ENCODE measurements at regions not wholly inside any gene's neighbourhood (a gene's known extent, or its start where the extent isn't known, plus 50 kb on each side); places are given as distances from the start of the nearest gene placed in this dataset.
A peak's percentile ranks its signal among the peaks of the same experiment; 100 is the strongest.

- DNase-seq, result peak; percentile 16
Observed at GRCh38 chr5:135246923-135247795, 151.9 kb downstream of the MACROH2A1 start.

DNA sequence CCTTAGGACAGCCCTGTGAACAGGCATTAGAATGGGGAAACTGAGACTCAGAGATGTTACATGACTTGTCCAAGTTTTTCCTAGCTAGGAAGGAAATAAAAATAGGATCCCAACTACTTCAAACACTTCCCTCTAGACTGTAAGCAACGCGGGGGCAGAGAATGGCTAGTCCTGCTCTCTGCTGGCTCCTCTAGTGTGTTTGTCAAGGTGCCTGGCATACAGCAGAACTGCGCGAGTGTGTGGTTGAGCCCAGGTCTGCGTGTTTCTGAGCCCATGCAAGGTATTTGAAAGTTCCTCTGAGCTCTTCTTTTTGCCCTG is 152.5 kb downstream of the MACROH2A1 start:
- DNase-seq, result no peak

GRCh38 chr5:135245521-135246499 is 153.2 kb downstream of the MACROH2A1 start:
- no peak for DNase-seq

- no peak for DNase-seq
Observed at GRCh38 chr5:135244620-135245021, 154.4 kb downstream of the MACROH2A1 start.

GRCh38 chr5:135243556-135244285 is 155.3 kb downstream of the MACROH2A1 start:
- no peak for DNase-seq

GRCh38 chr5:135242866-135243555 is 156.0 kb downstream of the MACROH2A1 start:
- DNase-seq, result no peak

DNA sequence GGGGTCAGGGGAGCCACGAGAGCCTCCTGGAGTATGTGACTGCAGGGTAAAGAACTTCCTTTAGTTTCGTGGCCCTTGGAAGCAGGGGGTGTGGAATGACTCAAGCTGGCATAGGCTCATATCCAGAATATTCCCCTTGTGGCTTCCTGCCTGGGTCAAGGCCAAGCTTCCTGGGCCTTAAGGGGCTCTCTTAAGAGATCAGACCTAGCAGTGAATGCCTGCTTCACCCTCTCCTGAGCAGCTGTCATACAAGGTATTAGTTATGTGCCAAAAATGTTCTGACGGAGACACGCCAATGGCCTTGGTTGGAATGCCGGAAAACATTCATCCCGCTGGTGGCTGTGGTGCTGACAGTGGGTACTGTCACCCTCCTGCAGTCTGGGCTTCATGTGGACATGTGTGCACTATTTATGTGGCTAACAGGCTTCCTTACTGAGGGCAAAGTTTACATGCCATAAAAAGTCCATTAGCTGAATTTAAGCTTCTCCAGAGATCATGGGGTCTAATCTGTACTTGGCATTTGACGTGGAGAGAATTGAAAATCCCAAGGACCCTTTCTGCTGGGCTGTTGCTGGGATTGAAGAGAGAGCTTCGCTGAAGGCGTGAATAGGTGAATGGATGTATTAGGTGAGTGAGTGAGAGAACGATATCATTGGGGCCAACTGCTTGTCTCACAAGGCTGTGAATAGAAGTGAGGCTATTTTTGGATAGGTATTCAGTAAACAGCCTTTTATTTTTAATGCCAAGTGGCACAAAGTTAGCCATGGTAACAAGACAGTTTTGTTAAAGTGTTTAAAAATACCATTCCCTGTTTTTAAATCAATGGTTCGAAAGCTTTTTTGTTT is 156.8 kb downstream of the MACROH2A1 start:
- no peak for DNase-seq

GRCh38 chr5:135241536-135241935 is 157.5 kb downstream of the MACROH2A1 start:
- DNase-seq, result no peak

DNA sequence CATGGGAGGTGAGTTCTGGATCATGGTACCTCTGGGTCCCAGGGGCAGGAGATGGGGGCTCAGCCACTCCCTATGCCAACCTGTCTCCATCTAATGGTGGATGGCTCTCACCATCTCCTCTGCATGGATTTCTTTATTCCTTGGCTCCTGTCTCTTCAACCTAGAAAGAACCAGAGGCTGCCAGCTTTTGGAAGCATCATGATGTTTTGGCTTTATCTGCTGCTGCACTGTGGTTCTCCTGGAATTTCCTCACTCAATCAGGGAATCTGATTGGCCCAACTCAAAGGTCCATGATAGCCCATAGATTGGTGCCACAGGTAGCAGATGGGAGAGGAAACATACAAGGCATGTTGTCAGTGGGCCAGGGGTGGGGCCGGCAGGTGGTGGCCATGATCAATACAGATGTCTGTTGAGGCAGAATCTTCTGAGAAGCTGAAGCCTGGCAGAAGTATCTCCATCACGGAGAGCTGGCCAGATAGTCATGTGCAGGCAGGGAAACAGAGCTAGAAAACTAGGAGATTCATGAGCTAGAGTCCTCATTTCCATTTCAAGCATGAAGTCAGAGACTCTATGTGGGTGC is 158.2 kb downstream of the MACROH2A1 start:
- DNase-seq, result no peak

- DNase-seq, result no peak
Observed at GRCh38 chr5:135240283-135240633, 158.8 kb downstream of the MACROH2A1 start.

DNA sequence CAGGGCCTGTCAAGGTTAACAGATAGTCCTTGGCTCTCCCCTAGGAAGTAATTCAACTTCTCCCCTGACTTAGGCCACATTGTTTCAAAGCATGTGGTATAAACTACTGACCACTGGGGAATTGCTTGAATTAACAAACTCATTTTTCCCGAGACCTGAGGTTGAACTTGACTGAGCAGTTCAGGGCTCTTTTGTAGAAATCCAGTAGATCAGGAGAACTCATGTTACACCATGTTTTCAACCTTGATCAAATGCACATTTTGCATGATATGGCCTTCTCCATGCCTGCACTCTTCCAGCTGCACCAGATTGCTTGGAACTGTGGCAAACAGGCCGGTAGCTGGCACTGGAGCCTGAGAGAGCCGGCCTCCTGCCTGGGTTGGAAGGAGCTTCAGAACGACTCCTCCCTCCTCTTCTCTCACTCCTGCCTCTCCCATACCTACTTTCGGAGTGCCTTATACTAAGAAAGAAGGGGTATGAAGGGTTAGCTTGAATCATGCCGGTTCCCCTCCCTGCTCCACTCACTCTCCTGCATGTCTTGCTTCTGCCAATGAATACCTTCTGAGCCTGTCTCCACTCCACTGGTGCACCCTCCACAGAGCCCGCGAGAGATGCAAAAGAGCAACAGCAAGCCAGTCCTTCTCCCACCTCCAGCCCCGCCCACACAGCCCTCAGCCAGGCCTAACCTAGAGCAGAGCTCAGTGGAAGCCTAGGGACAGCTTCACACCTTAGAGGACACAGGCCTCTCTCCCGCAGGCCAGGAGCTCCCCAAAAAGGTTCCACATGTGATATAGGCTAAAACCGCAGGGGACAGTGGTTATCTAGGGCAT is 159.4 kb downstream of the MACROH2A1 start:
- DNase-seq, result no peak

DNA sequence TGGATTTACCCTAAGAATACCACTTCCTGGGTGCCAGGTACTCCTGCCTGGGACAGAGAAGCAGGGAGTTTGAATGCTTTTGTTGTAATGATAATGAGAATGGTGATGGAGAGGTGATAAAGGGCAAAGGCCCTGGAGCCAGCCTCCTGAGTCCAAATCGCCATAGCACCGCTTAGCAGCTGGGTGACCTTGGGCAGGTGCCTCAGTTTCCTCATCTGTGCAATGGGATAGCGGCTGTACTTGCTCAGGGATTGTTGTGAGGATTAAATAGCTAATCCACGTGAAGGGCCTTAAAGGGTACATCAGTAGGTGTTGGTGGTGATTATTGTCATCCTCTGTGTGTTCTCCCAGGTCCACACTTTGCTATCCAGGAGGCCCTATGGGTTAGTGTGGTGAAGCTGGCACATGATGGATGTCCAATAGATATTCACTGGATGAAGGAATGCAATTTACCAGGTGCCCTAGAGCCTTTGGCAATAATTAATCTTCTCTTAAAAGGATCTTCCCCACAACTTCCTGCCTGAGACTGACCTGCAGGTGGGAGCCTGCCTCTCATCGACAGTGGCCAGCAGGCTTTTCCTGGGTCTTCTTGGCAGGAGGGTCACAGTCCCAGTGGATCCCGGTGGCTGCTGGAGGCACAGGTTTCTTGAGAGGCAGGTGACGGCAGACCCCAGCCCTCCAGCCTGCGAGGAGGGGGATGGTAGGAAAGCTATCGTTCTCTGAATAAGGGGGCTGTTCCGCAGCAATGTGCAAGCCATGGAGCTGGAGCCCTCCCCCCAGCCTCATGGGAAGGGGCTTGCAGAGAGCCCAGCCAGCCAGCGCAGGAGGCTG is 160.2 kb downstream of the MACROH2A1 start:
- DNase-seq, result no peak

- no peak for DNase-seq
Observed at GRCh38 chr5:135237748-135238103, 161.3 kb downstream of the MACROH2A1 start.

DNA sequence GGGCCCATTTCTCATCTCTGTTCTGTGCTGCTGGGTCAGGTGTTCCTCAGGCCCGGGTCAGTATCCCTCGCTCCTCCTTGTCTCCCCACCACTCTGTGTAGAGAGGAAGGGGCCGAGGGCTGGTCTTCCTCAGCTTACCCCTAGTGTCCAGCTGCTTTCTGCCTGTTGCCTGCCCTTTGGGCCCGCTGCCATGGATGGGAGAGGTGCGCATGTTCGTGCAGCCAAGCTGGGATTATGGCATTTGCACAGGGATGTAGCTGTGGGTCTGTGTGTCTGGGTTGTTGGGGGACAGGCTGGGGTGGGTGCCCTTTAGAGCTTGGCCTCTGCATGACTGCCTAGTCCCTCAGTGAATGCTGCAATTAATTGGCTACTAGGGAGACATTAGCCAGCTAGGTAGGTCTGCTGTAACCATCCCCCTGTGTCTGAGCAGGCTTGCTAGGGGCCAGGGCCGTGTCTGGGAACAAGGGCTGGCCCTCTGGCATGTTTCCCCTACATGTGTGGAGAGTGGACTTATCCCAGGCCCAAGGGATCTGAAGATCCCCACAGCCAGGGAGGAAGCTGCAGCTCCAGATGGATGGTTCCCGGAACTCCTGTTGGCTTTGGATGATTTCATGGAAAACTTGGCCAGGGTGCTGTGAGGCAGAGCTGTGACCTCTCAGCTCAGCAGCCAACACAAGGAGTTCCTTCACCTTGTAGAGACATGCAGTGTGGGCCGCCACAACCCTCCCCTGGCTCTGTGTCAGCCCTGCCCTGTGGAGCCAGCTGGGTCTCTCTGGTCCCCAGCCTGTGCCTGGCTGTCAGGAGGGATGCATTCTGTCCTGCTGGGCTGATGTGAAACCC is 161.9 kb downstream of the MACROH2A1 start:
- DNase-seq, result no peak

DNA sequence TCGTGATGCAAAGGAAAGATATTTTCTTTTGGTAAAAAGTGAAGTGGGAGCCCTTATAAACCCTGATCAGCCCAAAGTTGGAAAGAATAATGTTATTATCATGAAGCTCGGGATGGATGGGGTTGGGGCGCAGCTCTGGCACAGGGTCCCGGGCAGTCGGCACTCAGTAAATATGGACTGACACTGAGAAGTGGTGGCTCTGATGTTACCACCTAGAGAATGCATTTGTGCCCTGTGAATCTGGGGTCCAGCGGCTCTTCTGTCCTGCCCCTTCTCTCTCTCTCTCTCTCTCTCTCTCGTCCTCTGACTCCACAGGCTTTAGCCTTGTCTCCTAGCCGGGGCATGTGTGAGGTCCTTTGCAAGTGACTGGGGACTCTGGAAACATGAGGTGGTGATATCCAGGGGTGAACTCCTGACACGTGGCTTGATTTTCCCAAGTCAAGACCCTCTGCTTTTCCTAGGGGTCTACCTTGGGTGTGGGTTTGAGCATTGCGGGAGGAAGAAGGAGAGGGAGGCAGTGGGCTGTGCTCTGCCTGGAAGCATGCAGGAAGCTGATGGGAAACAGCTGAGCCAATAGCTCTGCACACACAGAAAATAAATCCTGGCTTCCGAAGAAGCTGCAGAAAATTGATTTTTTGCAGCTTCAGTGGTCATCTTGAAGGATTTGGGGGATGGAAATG is 162.7 kb downstream of the MACROH2A1 start:
- DNase-seq, result no peak

GRCh38 chr5:135235551-135236227 is 163.3 kb downstream of the MACROH2A1 start:
- DNase-seq, result no peak
